Body of pancreas (tissue), 4 donors: ENCODE measurements at regions not wholly inside any gene's neighbourhood (a gene's known extent, or its start where the extent isn't known, plus 50 kb on each side); places are given as distances from the start of the nearest gene placed in this dataset.

Source experiments
- POLR2A ChIP-seq, 3 donors: fragments of 450-650 bp; IDR thresholded peaks; one replicate each; pipeline ENCODE4 v1.6.1; 2016; ENCODE audit warnings: antibody characterized with exemption in 3 of 3, mild to moderate bottlenecking in 2 of 3
- TF ChIP-seq, protein P1 (sequence below), 7 experiments: fragments of 450-650 bp in 4 of 7; fragments of 200-600 bp in 3 of 7; sonication (generic) in 3 of 7; IDR thresholded peaks; one replicate each; pipeline ENCODE4 v1.5.1; 2016 to 2019; ENCODE audit warnings: antibody characterized with exemption in 7 of 7

DNA sequence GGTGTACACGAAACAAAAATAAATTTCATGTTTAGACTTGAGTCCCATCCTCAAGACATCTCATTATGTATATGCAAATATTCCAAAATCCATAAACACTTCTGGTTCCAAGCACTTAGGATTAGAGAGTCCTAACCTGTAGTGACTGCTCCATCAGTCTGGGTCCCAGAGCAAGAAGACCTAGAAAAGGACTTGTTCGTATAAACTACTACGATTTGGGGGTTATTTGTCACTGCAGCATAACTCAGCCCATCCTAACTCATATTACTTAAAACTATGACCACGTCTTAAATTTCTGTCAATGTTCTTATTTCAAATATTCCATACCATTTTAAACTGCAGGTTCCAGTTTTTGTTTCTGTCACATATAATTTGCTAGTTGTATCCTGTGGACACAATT lies 463.0 kb downstream of the AGTPBP1 start:
- TF ChIP-seq, protein P1, sequence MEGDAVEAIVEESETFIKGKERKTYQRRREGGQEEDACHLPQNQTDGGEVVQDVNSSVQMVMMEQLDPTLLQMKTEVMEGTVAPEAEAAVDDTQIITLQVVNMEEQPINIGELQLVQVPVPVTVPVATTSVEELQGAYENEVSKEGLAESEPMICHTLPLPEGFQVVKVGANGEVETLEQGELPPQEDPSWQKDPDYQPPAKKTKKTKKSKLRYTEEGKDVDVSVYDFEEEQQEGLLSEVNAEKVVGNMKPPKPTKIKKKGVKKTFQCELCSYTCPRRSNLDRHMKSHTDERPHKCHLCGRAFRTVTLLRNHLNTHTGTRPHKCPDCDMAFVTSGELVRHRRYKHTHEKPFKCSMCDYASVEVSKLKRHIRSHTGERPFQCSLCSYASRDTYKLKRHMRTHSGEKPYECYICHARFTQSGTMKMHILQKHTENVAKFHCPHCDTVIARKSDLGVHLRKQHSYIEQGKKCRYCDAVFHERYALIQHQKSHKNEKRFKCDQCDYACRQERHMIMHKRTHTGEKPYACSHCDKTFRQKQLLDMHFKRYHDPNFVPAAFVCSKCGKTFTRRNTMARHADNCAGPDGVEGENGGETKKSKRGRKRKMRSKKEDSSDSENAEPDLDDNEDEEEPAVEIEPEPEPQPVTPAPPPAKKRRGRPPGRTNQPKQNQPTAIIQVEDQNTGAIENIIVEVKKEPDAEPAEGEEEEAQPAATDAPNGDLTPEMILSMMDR (IDR thresholded peaks at IDR 0.05) = no peak
- no peak for TF ChIP-seq POLR2A (IDR thresholded peaks at IDR 0.05)
